NCI-H2227 (cell line): ENCODE measurements at regions not wholly inside any gene's neighbourhood (a gene's known extent, or its start where the extent isn't known, plus 50 kb on each side); places are given as distances from the start of the nearest gene placed in this dataset.
"Not testable (repeated sequence)": the region's sequence is repeated elsewhere in the genome, so short reads cannot be mapped to it uniquely, and the experiment has no call there.

Experiments
- DNase-seq: peaks from one replicate; lab custom pipeline; 2025; ENCODE audit not compliant: unreplicated experiment; lab: John Stamatoyannopoulos, UW

- no peak for DNase-seq
Observed at GRCh38 chr21:27379354-27379753, 412.5 kb upstream of the ADAMTS5 start.

DNA sequence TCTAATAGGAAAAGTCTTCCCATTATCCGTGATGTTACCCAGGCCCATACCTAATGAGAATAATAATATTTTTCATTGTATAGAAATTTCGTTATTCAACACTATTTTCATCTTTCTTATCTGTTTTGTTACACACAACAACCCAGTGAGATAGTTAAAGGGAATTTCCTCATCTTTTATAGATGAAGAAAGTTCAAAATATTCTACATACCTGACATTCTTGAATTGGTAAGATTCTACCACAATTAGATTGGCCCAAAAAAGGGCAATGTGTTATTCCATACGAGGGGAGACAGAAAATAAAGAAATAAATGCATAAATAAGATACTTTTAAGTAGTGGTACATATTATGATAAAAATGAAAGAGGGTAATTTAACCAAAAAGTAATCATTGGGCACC, 405.5 kb upstream of the ADAMTS5 start:
- no peak for DNase-seq

- DNase-seq: no peak
Observed at GRCh38 chr21:27371975-27372331, 405.1 kb upstream of the ADAMTS5 start.

GRCh38 chr21:27371115-27371974, 404.5 kb upstream of the ADAMTS5 start:
- DNase-seq: no peak

DNA sequence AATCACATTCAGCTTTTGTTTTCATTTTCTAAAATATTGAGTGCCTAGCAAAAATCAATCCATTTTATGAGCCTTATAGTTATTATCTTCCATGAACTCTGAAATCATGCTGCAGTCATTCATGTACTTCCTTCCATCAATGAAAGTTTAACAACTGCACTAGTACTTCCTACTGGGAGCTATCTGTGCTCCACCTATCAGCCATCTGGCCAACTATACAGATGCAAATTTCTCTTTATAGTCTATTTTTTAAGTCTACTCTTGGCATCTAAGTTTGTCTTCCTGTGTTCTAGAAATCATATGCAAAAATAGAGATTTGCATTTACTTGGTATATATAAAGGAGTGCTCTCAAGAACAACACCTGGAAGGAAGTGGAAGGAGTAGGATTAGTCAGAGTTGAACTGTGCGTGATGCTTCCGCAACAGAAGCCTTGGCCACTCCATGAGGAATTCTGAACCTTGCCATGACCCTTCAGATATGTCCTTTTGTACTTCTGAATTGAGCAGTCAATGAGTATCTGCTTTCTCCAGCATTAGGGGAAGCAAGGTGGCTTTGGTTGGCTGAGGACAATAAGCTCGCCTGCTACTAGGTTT, 403.2 kb upstream of the ADAMTS5 start:
- DNase-seq: no peak

GRCh38 chr21:27369234-27369633, 402.3 kb upstream of the ADAMTS5 start:
- no peak for DNase-seq

DNA sequence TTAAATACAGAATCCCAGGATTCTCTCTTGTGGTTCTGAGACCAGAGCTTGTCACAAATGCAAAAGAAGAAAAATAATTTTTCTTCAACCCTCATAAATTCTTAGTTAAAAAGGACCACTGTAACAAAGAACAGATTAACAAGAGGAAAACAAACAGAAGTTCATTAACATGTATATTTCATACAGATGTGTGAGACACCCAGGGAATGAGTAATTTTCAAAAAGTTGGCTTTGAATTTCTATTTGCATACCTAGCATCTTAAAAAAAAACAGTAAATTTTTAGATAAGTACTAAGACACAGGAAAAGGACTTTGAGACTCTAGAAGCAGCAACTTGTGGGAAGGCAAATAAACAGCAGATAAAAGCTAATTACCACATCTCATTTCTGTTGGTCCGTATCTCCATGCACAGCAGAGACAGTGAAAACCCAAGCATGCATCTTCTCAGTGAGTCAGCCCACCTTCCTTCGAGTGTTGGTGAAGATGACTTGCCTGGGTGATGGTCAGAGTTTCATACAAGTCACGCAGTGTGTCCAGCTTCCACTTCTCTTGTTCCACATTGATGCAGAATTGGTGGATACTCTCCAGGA, 399.9 kb upstream of the ADAMTS5 start:
- no peak for DNase-seq

- no peak for DNase-seq
Observed at GRCh38 chr21:27366036-27366435, 399.1 kb upstream of the ADAMTS5 start.

DNA sequence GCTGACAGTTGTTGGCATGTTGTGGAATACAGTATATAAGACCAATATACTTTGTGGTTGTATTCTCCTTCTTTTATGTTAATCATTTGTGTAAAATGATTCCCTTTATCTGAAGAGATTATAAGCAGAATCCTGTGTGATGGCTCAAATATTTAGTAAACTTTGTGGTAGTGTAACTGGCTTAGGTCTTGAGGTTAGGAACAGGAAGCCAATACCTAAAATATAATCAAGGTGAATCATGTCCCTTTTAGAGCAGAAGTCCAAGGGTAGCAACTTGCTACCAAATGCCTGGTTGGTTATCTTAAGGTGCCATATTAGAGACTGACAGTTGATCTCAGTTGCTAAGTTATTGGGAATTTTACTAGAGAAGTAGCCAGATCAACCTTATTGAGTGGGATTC, 398.5 kb upstream of the ADAMTS5 start:
- no peak for DNase-seq

- no peak for DNase-seq
Observed at GRCh38 chr21:27363719-27364477, 397.0 kb upstream of the ADAMTS5 start.

GRCh38 chr21:27362249-27362648, 395.4 kb upstream of the ADAMTS5 start:
- DNase-seq: no peak

- no peak for DNase-seq
Observed at GRCh38 chr21:27359141-27359540, 392.3 kb upstream of the ADAMTS5 start.

DNA sequence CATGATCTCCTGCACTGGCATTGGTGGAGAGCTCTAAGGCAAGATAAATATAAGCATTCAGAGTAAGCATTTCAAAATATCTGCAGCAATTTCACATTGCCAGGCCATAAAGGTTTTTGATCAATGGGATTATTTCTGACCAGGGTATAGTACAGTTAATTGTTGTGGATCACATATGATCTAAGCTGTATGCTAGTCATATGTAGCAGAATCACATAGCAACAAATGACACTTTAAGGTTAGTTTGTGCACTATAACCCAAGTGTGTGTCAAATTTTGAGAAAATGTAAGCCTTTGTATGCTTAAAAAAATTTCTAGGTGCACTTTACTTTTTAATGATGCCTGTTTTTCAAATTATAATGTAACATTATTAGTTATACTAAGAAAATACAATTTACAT, 386.0 kb upstream of the ADAMTS5 start:
- DNase-seq: no peak

GRCh38 chr21:27346041-27346448, 379.2 kb upstream of the ADAMTS5 start:
- DNase-seq: no peak

DNA sequence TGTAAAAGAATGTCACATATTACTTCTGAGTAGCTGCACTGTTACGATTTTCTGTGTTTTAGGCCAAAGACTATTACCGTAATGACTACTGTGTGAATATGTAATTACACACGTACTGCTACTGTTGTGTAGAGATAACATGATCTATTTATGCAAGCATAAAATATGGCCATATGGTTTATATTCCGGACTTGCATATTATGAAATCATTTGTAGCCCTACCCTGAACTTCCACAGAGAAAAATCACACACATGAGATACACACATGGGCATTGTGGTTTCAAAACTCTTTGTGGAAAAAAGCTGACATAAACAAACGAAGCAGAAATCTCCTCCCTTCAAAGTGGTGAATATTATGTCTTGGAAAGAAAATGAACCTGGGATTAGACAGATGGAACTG, 373.0 kb upstream of the ADAMTS5 start:
- no peak for DNase-seq

DNA sequence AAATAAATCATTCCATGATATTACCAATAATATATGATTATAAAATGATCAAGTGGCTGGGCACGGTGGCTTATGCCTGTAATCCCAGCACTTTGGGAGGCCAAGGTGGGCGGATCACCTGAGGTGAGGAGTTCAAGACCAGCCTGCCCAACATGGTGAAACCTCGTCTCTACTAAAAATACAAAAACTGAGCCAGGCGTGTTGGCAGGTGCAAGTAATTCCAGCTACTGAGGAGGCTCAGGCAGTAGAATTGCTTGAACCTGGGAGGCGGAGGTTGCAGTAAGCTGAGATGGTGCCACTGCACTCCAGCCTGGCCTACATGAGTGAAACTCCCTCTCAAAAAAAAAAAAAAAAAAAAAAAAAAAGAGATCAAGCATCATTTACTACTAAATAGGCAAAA, 371.1 kb upstream of the ADAMTS5 start:
- DNase-seq: not testable (repeated sequence)

- DNase-seq: no peak
Observed at GRCh38 chr21:27333096-27333495, 366.2 kb upstream of the ADAMTS5 start.

DNA sequence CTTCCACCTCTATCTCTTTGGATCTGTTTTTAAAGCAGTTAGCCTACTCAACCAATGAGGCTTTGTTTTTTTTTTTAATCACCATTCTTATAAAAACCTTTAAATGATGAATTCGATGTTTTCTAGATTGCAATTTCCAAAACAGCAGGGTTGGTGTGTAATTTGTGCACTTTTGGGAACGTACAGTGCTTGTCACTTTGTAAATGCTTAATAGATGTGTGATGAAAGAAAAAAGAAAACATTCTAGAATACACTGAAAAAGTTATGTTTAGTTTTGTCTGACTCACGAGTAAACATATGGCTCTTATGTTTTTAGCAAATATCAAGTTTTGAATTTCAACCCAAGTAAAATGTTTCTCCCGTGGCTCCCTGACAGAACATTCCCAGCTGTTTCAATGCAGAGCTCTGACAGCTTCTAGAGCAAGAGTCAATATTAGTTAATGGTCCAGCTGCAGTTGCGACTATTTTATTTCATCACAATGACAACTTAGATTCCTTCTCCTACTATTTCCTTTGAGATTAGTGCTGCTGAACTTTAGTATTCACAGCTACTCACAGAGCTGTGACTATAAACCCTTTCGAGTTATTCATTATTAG, 362.5 kb upstream of the ADAMTS5 start:
- no peak for DNase-seq

- DNase-seq: no peak
Observed at GRCh38 chr21:27326301-27326700, 359.4 kb upstream of the ADAMTS5 start.

DNA sequence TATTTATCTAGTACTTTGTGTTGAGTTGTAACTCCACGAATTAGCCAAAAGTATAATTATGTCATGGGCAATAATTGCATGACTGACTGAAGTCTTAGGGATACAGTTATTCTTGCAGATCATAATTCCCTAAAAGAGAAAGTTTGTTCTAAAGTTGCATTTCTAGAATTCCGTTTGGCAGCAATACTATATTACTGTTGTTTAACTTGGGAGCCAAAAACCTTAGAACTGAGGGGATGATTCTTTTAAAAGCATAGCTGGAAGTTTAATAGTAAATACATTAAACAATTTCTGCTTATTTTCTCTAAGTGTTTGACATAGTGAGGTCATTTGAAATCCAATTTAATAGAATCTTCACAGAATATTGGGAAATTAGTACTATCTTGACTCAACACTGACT, 356.4 kb upstream of the ADAMTS5 start:
- no peak for DNase-seq

- DNase-seq: no peak
Observed at GRCh38 chr21:27321791-27322190, 354.9 kb upstream of the ADAMTS5 start.
